Activated CD4-positive, alpha-beta T cell treated with anti-CD3 and anti-CD28 coated beads for 36 hours (primary cell): ENCODE measurements at regions not wholly inside any gene's neighbourhood (a gene's known extent, or its start where the extent isn't known, plus 50 kb on each side); places are given as distances from the start of the nearest gene placed in this dataset.
"Not testable (repeated sequence)": the region's sequence is repeated elsewhere in the genome, so short reads cannot be mapped to it uniquely, and the experiment has no call there.

ENCODE experiments used
- ATAC-seq: fragments of 200-7000 bp; cut with Tn5 transposase; one replicate; pipeline ENCODE4 v1.10.0; 2021; ENCODE audit warnings: mild to moderate bottlenecking, moderate library complexity
- CTCF ChIA-PET: fragments of 350-600 bp; sonication (Branson Sonifier 250); formaldehyde crosslinking; loops from one replicate; lab custom pipeline; 2021; ENCODE audit warnings: antibody characterized with exemption; lab: Charles Lee
- POLR2A ChIA-PET: fragments of 350-600 bp; sonication (Branson Sonifier 250); formaldehyde crosslinking; loops from one replicate; lab custom pipeline; 2021; ENCODE audit warnings: antibody characterized with exemption, inconsistent platforms; lab: Charles Lee
- DNase-seq: peaks from one replicate; pipeline ENCODE4 v3.0.0-alpha.2; 2020
- H3K27ac Mint-ChIP-seq: one replicate; pipeline ENCODE4 v1.8.0; 2021; ENCODE audit warnings: mixed read lengths
- H3K27me3 Mint-ChIP-seq: one replicate; pipeline ENCODE4 v1.8.0; 2021; ENCODE audit warnings: mixed read lengths
- H3K36me3 Mint-ChIP-seq: one replicate; pipeline ENCODE4 v1.8.0; 2021; ENCODE audit warnings: low read depth, mixed read lengths
- H3K4me1 Mint-ChIP-seq: one replicate; pipeline ENCODE4 v1.8.0; 2021; ENCODE audit warnings: mixed read lengths
- H3K4me3 Mint-ChIP-seq: one replicate; pipeline ENCODE4 v1.8.0; 2021; ENCODE audit warnings: mild to moderate bottlenecking, moderate library complexity, mixed read lengths
- H3K9me3 Mint-ChIP-seq: one replicate; pipeline ENCODE4 v1.8.0; 2021; ENCODE audit warnings: low read depth, mixed read lengths
- intact Hi-C, 2 experiments: fragments of 100-400 bp; cut with DNase I in 1 of 2; cut with micrococcal nuclease in 1 of 2; formaldehyde crosslinking; loops; one replicate each; pipeline versions ENCODE4 v1.14.2 to v1.15.1; 2022 to 2024; cut with DNase I, micrococcal nuclease

GRCh38 chr11:33428435-33428834 is 171.3 kb downstream of the HIPK3 start:
- H3K36me3 Mint-ChIP-seq, H3K4me3 Mint-ChIP-seq, ATAC-seq, POLR2A ChIA-PET, H3K4me1 Mint-ChIP-seq, CTCF ChIA-PET, H3K27ac Mint-ChIP-seq, H3K9me3 Mint-ChIP-seq, DNase-seq, intact Hi-C loops: not testable (repeated sequence)
- peaks cover 21% of the 10 kb centered on the region for H3K27me3 Mint-ChIP-seq

- POLR2A ChIA-PET, result no interaction called here
Measured at GRCh38 chr11:33420959-33421566, 163.9 kb downstream of the HIPK3 start.

GRCh38 chr11:33419924-33420323 is 162.7 kb downstream of the HIPK3 start:
- POLR2A ChIA-PET, result no interaction called here

More at GRCh38 chr11:33420959-33421566, 163.9 kb downstream of the HIPK3 start:
- Mint-ChIP-seq H3K27me3 (peaks cover 18% of the 10 kb centered on the region), H3K36me3 (no peaks in the 10 kb centered on the region), H3K4me3 (no peak overlapping the region), H3K27ac (no peak overlapping the region), H3K4me1 (no peaks in the 10 kb centered on the region), H3K9me3 (no peaks in the 10 kb centered on the region)
- DNase-seq, result no peak
- CTCF ChIA-PET, result interaction anchor here (1.0 kb wide), 1 partner anchor 15 kb away, joined by 3 read pairs; no protein-coding TSS in a partner anchor
- intact Hi-C loops, result no loop called here
- no peak for ATAC-seq

GRCh38 chr11:33417121-33417520 is 159.9 kb downstream of the HIPK3 start:
- DNase-seq, result no peak
- no peak overlapping the region for H3K4me3 Mint-ChIP-seq
- H3K4me1 Mint-ChIP-seq, result no peaks in the 10 kb centered on the region
- no peak overlapping the region for H3K27ac Mint-ChIP-seq
- intact Hi-C loops, result no loop called here
- H3K9me3 Mint-ChIP-seq, result no peaks in the 10 kb centered on the region
- ATAC-seq, result no peak
- CTCF ChIA-PET, result no interaction called here
- no peaks in the 10 kb centered on the region for H3K36me3 Mint-ChIP-seq
- POLR2A ChIA-PET, result no interaction called here
- peaks cover 16% of the 10 kb centered on the region for H3K27me3 Mint-ChIP-seq

More at GRCh38 chr11:33419924-33420323, 162.7 kb downstream of the HIPK3 start:
- Mint-ChIP-seq H3K27ac (no peak overlapping the region), H3K4me1 (no peaks in the 10 kb centered on the region), H3K27me3 (peaks cover 16% of the 10 kb centered on the region), H3K4me3 (no peak overlapping the region), H3K36me3 (no peaks in the 10 kb centered on the region), H3K9me3 (no peaks in the 10 kb centered on the region)
- ATAC-seq (no peak), DNase-seq (no peak)
- CTCF ChIA-PET, result interaction anchor here (0.6 kb wide), 1 partner anchor 167 kb away, joined by 3 read pairs; no protein-coding TSS in a partner anchor
- intact Hi-C loops, result no loop called here

GRCh38 chr11:33413301-33413700 is 156.1 kb downstream of the HIPK3 start:
- ATAC-seq (no peak), DNase-seq (no peak)
- no peak overlapping the region for H3K4me3 Mint-ChIP-seq
- H3K36me3 Mint-ChIP-seq, result no peaks in the 10 kb centered on the region
- H3K27me3 Mint-ChIP-seq, result peaks cover 18% of the 10 kb centered on the region
- ChIA-PET CTCF (no interaction called here), POLR2A (no interaction called here)
- no peaks in the 10 kb centered on the region for H3K9me3 Mint-ChIP-seq
- H3K4me1 Mint-ChIP-seq, result no peaks in the 10 kb centered on the region
- no peak overlapping the region for H3K27ac Mint-ChIP-seq
- intact Hi-C loops, result no loop called here

GRCh38 chr11:33412241-33412640 is 155.1 kb downstream of the HIPK3 start:
- H3K27ac Mint-ChIP-seq, result no peak overlapping the region
- ATAC-seq (no peak), DNase-seq (no peak)
- no peaks in the 10 kb centered on the region for H3K9me3 Mint-ChIP-seq
- CTCF ChIA-PET, result interaction anchor here (0.6 kb wide), 1 partner anchor 13 kb away, joined by 3 read pairs; no protein-coding TSS in a partner anchor
- peaks cover 14% of the 10 kb centered on the region for H3K27me3 Mint-ChIP-seq
- intact Hi-C loops, result no loop called here
- POLR2A ChIA-PET, result no interaction called here
- no peaks in the 10 kb centered on the region for H3K4me1 Mint-ChIP-seq
- no peak overlapping the region for H3K4me3 Mint-ChIP-seq
- H3K36me3 Mint-ChIP-seq, result no peaks in the 10 kb centered on the region

- ChIA-PET POLR2A (no interaction called here), CTCF (no interaction called here)
- Mint-ChIP-seq H3K27me3 (peaks cover 14% of the 10 kb centered on the region), H3K4me1 (no peaks in the 10 kb centered on the region), H3K27ac (no peak overlapping the region), H3K4me3 (no peak overlapping the region), H3K36me3 (no peaks in the 10 kb centered on the region), H3K9me3 (no peaks in the 10 kb centered on the region)
- intact Hi-C loops, result no loop called here
- DNase-seq (no peak), ATAC-seq (no peak)
Measured at GRCh38 chr11:33411751-33412150, 154.6 kb downstream of the HIPK3 start.

GRCh38 chr11:33410086-33410765 is 153.0 kb downstream of the HIPK3 start:
- Mint-ChIP-seq H3K4me1 (no peaks in the 10 kb centered on the region), H3K36me3 (no peaks in the 10 kb centered on the region), H3K27ac (no peak overlapping the region), H3K27me3 (peaks cover 12% of the 10 kb centered on the region), H3K4me3 (no peak overlapping the region), H3K9me3 (no peaks in the 10 kb centered on the region)
- POLR2A ChIA-PET, result no interaction called here
- intact Hi-C loops, result no loop called here
- no peak for DNase-seq
- CTCF ChIA-PET, result no interaction called here
- ATAC-seq, result no peak
